ENCODE measurements at regions not wholly inside any gene's neighbourhood (a gene's known extent, or its start where the extent isn't known, plus 50 kb on each side); places are given as distances from the start of the nearest gene placed in this dataset.
A peak's percentile ranks its signal among the peaks of the same experiment; 100 is the strongest.

DNA sequence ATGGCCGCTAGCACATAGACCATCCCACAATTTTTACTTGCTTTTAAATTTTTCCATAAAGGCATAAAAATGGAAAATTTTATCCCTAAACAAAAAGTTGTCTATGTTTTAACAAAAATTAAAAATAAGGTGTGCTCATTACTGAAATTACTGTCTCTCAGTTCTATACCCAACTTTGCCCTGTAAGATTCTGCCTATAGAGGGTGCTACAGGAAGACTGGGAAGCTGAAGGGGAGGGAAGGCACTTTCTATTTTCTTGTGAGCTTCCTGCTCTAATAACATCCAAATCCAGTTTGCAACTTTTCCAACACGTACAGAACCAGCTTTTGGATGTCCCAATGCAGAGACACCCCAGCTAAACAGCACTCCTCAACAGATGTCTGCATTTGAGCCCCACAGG is 666.9 kb downstream of the PLCL1 start:
- TF ChIP-seq CTCF (IDR thresholded peaks at IDR 0.05; ENCODE audit: low read depth, low read length) (peak; percentile 41), EZH2phosphoT487 (IDR thresholded peaks at IDR 0.05; ENCODE audit: low read depth) (no peak)

All from OCI-LY3 (cell line).